Adipocyte (in vitro differentiated cells): ENCODE measurements at regions not wholly inside any gene's neighbourhood (a gene's known extent, or its start where the extent isn't known, plus 50 kb on each side); places are given as distances from the start of the nearest gene placed in this dataset.

Source experiments
- DNase-seq: peaks from one replicate; pipeline ENCODE4 v3.0.0-alpha.2; 2015; ENCODE audit warnings: low read depth
- H3K27me3 ChIP-seq: replicated peaks from 2 replicates; pipeline ENCODE4 v1.7.0; 2013; ENCODE audit warnings: mild to moderate bottlenecking, low read length, moderate library complexity; ENCODE audit not compliant: control insufficient read depth, insufficient read depth
- H3K36me3 ChIP-seq: 2 replicates; pipeline ENCODE4 v1.7.0; 2013; ENCODE audit warnings: low read length, mild to moderate bottlenecking, moderate library complexity; ENCODE audit not compliant: control insufficient read depth, insufficient read depth, severe bottlenecking
- H3K4me1 ChIP-seq: 2 replicates; pipeline ENCODE4 v1.7.0; 2013; ENCODE audit warnings: mild to moderate bottlenecking, low read length, moderate library complexity; ENCODE audit not compliant: control insufficient read depth, insufficient read depth
- H3K4me3 ChIP-seq: 2 replicates; pipeline ENCODE4 v1.7.0; 2013; ENCODE audit warnings: mild to moderate bottlenecking, low read length, moderate library complexity
- H3K9ac ChIP-seq: 2 replicates; pipeline ENCODE4 v1.7.0; 2013; ENCODE audit warnings: mild to moderate bottlenecking, low read length, moderate library complexity
- H3K9me3 ChIP-seq: 2 replicates; pipeline ENCODE4 v1.7.0; 2013; ENCODE audit warnings: mild to moderate bottlenecking, low read length, moderate library complexity; ENCODE audit not compliant: control insufficient read depth

GRCh38 chr5:167802755-167803431 lies 488.6 kb upstream of the WWC1 start:
- no peak for DNase-seq
- no peaks in the 10 kb centered on the region for H3K27me3 ChIP-seq
- no peaks in the 10 kb centered on the region for H3K36me3 ChIP-seq

GRCh38 chr5:167804512-167805220 lies 486.8 kb upstream of the WWC1 start:
- Histone ChIP-seq H3K27me3 (no peaks in the 10 kb centered on the region), H3K9ac (no peak overlapping the region), H3K4me1 (no peaks in the 10 kb centered on the region), H3K4me3 (no peak overlapping the region), H3K9me3 (no peaks in the 10 kb centered on the region), H3K36me3 (no peaks in the 10 kb centered on the region)
- no peak for DNase-seq

More at GRCh38 chr5:167802755-167803431, 488.6 kb upstream of the WWC1 start:
- Histone ChIP-seq H3K9me3 (no peaks in the 10 kb centered on the region), H3K4me1 (no peaks in the 10 kb centered on the region), H3K4me3 (no peak overlapping the region), H3K9ac (no peak overlapping the region)

GRCh38 chr5:167810573-167810972 lies 480.9 kb upstream of the WWC1 start:
- no peak overlapping the region for H3K9ac ChIP-seq
- peaks cover 9% of the 10 kb centered on the region for H3K4me1 ChIP-seq
- H3K27me3 ChIP-seq = no peaks in the 10 kb centered on the region
- no peaks in the 10 kb centered on the region for H3K9me3 ChIP-seq
- H3K36me3 ChIP-seq = no peaks in the 10 kb centered on the region
- no peak overlapping the region for H3K4me3 ChIP-seq
- DNase-seq = no peak

- Histone ChIP-seq H3K36me3 (no peaks in the 10 kb centered on the region), H3K4me3 (no peak overlapping the region), H3K9ac (no peak overlapping the region), H3K9me3 (no peaks in the 10 kb centered on the region), H3K4me1 (peaks cover 9% of the 10 kb centered on the region), H3K27me3 (no peaks in the 10 kb centered on the region)
- no peak for DNase-seq
These were observed 478.6 kb upstream of the WWC1 start for GRCh38 chr5:167812871-167813270.

GRCh38 chr5:167813389-167813788 lies 478.1 kb upstream of the WWC1 start:
- Histone ChIP-seq H3K27me3 (no peaks in the 10 kb centered on the region), H3K4me3 (no peak overlapping the region), H3K9ac (no peak overlapping the region), H3K9me3 (no peaks in the 10 kb centered on the region), H3K4me1 (peaks cover 9% of the 10 kb centered on the region), H3K36me3 (no peaks in the 10 kb centered on the region)
- DNase-seq = no peak

DNA sequence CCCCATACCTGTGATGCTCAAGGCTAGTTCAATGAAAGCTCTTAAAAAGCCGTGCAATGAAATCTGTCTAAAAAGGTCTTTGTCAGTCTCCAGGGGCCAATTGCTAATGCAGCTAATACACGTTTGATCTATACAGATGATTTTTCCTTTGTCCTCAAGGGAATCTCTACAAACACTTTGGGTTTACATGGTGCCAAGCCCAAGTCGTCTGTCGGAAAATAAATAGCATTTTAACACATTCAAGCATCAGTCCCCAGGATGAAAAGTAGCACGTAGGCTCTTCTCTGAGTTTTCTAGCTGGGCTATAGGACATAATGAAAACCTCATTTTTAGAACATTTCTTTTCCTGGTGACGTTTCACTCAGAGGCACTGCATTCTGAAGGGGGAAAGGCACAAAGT lies 477.4 kb upstream of the WWC1 start:
- H3K4me3 ChIP-seq = no peak overlapping the region

DNA sequence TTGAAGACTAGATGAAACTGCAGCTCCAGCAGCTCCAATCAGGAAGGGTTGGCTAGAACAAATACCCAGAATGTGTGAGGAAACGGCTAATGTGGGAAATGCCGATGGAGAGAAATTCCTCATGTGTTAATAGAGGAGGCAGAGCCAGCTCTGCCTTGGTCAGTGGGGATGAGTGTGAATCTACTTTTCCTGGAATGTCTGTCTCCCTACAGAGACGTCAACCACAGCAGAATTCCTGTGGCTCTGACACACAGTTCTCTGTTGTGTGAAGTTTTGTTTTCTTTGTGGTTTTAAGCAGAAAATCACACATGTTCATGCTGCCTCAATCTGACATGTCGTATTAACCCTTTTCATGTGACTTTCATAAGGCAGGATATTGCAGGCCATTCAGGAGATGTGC lies 476.6 kb upstream of the WWC1 start:
- no peak overlapping the region for H3K4me3 ChIP-seq
- no peaks in the 10 kb centered on the region for H3K9me3 ChIP-seq
- H3K27me3 ChIP-seq = peaks cover 3% of the 10 kb centered on the region
- no peaks in the 10 kb centered on the region for H3K36me3 ChIP-seq
- H3K9ac ChIP-seq = no peak overlapping the region
- peaks cover 9% of the 10 kb centered on the region for H3K4me1 ChIP-seq
- peak; percentile 79 for DNase-seq

More for the DNA sequence above, 477.4 kb upstream of the WWC1 start:
- H3K27me3 ChIP-seq = no peaks in the 10 kb centered on the region
- H3K9me3 ChIP-seq = no peaks in the 10 kb centered on the region
- no peaks in the 10 kb centered on the region for H3K36me3 ChIP-seq
- peaks cover 9% of the 10 kb centered on the region for H3K4me1 ChIP-seq
- no peak for DNase-seq
- H3K9ac ChIP-seq = no peak overlapping the region

DNA sequence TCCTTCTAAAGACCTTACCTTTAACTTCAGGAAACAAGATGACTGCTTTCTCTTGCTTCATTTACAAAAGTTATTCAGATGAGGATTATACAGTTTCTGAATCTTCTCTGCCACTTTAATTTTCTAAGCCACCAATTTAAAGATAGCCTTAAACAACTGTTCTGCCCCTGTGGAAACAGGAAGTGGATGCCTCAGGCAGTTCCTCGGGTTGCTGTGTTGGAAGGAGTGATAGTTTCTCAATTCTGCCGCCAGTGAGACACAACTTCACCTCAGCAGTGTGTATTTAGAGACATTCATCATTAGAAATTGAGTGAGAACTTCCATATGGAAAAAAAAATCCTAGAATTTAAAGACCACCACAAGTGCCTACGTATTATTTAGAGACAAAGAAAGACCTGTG lies 475.1 kb upstream of the WWC1 start:
- H3K36me3 ChIP-seq = no peaks in the 10 kb centered on the region
- peak; percentile 44 for DNase-seq
- peaks cover 6% of the 10 kb centered on the region for H3K27me3 ChIP-seq
- H3K9ac ChIP-seq = no peak overlapping the region
- H3K4me3 ChIP-seq = no peak overlapping the region
- H3K9me3 ChIP-seq = no peaks in the 10 kb centered on the region
- peaks cover 14% of the 10 kb centered on the region for H3K4me1 ChIP-seq

GRCh38 chr5:167816864-167817263 lies 474.6 kb upstream of the WWC1 start:
- Histone ChIP-seq H3K9me3 (no peaks in the 10 kb centered on the region), H3K27me3 (peaks cover 6% of the 10 kb centered on the region), H3K36me3 (no peaks in the 10 kb centered on the region), H3K9ac (no peak overlapping the region), H3K4me3 (no peak overlapping the region), H3K4me1 (peaks cover 14% of the 10 kb centered on the region)
- DNase-seq = no peak

DNA sequence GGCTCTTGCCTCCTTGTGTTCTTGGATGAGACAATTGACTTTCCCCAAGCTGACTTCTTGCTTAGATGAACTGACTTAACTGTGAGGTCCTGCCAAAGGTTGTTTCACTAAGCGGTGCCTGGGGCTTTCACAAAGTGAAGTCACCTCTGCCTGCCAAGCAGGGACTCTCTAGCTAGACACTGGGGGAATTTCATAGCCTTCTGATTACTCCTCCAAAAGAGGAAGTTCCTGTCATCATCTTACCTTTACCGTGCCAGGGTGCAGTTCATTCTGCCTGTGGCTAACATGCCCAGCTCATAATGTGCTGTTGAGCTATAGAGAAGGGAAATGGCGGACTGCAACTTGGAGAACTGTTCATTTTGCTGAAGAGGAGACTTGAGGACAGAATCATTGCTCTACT lies 472.0 kb upstream of the WWC1 start:
- H3K27me3 ChIP-seq = peaks cover 17% of the 10 kb centered on the region
- DNase-seq = no peak
- no peaks in the 10 kb centered on the region for H3K9me3 ChIP-seq
- no peak overlapping the region for H3K4me3 ChIP-seq
- no peak overlapping the region for H3K9ac ChIP-seq
- no peaks in the 10 kb centered on the region for H3K36me3 ChIP-seq
- H3K4me1 ChIP-seq = peaks cover 9% of the 10 kb centered on the region

DNA sequence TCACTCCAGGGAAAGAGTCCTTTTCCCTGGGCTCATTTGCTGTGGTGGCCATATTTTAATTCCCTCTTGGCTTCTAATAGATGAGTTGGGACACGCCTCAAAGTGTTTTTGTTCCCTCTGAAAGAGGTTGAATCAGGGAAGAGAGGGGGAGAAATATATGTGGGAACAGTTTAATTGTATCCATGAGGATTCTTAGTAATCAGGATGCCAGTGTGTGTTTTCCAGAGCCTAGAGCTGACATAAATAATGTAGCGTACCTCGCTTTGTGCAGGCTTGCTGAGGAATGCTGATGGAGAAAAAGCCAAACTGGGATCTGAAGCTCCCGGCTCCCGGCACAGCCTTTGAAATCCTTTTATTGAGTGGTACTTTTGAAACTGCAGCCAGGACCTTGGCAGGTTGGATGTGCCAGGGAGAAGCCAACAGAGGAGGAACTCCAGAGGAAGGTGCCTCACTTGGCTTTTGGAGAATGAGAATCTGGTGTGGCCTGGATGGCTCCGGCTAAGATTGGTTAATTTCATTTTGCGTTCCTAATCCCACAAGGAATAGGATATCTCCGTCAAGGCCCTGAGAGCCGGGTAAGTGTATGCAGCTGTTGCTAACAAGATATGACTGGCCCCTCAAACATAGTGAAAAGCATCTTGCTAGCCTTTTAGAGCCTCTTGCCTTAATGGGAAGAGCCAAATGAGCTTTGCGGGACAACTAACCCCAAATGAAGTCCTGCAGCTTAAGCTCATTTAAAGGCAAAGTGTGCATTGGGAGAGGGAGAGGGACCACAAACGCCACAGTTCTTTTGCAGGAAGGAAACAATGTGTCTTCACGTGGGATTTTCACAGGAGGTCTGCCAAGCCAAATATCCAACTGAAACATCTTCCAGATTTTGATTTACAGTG lies 471.1 kb upstream of the WWC1 start:
- Histone ChIP-seq H3K36me3 (no peaks in the 10 kb centered on the region), H3K4me3 (no peak overlapping the region), H3K27me3 (peaks cover 23% of the 10 kb centered on the region), H3K9ac (no peak overlapping the region), H3K9me3 (no peaks in the 10 kb centered on the region), H3K4me1 (peaks cover 5% of the 10 kb centered on the region)
- no peak for DNase-seq
